ENCODE measurements at regions not wholly inside any gene's neighbourhood (a gene's known extent, or its start where the extent isn't known, plus 50 kb on each side); places are given as distances from the start of the nearest gene placed in this dataset.
"Not testable (repeated sequence)": the region's sequence is repeated elsewhere in the genome, so short reads cannot be mapped to it uniquely, and the experiment has no call there.

DNA sequence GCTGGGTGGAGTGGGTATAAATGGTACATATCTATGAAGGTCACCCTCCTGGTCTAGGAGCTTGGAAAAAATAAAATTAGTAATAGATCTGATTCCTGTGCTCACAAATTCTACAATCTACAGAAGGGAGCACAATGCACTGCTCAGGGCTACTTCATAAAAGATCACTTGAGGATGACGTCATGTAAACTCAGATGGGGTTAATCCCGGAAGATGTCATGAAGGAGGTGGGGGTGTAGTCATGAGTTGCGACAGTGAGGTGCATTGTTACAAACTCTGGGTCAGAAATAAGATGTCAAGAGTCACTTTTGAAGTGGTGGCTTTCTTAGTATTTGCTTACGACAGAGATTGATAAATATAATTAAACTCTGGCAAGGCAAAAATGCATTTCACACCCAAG, 68.2 kb downstream of the LHX9 start:
- H3K27ac ChIP-seq: no peak overlapping the region
- ATAC-seq (ENCODE audit: low FRiP score in 2 of 2) (no peak), DNase-seq (no peak)
- WGBS, 2 donors: 52 to 60% methylated on average over 4 of the region's 4 CpGs
- H3K9me3 ChIP-seq: no peaks in the 10 kb centered on the region
- H3K4me1 ChIP-seq: no peaks in the 10 kb centered on the region
- H3K36me3 ChIP-seq: no peaks in the 10 kb centered on the region
- TF ChIP-seq EP300 (IDR thresholded peaks at IDR 0.05) (no peak), POLR2AphosphoS5 (IDR thresholded peaks at IDR 0.05) (no peak), POLR2A (IDR thresholded peaks at IDR 0.05) (no peak)
- TF ChIP-seq, protein P1, sequence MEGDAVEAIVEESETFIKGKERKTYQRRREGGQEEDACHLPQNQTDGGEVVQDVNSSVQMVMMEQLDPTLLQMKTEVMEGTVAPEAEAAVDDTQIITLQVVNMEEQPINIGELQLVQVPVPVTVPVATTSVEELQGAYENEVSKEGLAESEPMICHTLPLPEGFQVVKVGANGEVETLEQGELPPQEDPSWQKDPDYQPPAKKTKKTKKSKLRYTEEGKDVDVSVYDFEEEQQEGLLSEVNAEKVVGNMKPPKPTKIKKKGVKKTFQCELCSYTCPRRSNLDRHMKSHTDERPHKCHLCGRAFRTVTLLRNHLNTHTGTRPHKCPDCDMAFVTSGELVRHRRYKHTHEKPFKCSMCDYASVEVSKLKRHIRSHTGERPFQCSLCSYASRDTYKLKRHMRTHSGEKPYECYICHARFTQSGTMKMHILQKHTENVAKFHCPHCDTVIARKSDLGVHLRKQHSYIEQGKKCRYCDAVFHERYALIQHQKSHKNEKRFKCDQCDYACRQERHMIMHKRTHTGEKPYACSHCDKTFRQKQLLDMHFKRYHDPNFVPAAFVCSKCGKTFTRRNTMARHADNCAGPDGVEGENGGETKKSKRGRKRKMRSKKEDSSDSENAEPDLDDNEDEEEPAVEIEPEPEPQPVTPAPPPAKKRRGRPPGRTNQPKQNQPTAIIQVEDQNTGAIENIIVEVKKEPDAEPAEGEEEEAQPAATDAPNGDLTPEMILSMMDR (IDR thresholded peaks at IDR 0.05): no peak
- H3K4me3 ChIP-seq: no peak overlapping the region
- no peaks in the 10 kb centered on the region for H3K27me3 ChIP-seq

DNA sequence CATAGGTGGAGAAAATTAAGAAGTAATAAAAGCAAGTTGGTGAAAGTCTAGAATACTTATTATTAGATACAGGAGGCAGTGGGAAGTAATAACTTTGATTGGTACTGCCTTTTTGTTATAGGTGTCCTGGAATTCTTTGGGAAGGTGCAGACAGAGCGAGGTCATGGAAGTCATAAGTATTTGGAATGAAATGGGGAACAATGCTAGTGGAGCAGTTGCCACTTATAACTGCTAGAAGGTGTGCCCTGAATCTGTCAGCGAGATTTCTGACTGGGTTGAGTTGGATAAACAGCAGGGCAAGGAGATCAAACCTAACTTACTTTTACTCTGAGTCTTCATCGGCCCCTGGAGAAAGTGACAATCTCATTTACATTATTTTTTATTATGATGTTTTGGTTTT, 69.6 kb downstream of the LHX9 start:
- ATAC-seq (ENCODE audit: low FRiP score in 2 of 2) (no peak), DNase-seq (no peak)
- H3K27ac ChIP-seq: no peak overlapping the region
- TF ChIP-seq, protein P1 (IDR thresholded peaks at IDR 0.05): no peak
- TF ChIP-seq POLR2A (IDR thresholded peaks at IDR 0.05) (no peak), POLR2AphosphoS5 (IDR thresholded peaks at IDR 0.05) (no peak), EP300 (IDR thresholded peaks at IDR 0.05) (no peak)
- no peaks in the 10 kb centered on the region for H3K36me3 ChIP-seq
- no peaks in the 10 kb centered on the region for H3K27me3 ChIP-seq
- no peak overlapping the region for H3K4me3 ChIP-seq
- H3K4me1 ChIP-seq: no peaks in the 10 kb centered on the region
- H3K9me3 ChIP-seq: no peaks in the 10 kb centered on the region
- 76 to 87% methylated on average over 3 of the region's 3 CpGs for WGBS, 2 donors

DNA sequence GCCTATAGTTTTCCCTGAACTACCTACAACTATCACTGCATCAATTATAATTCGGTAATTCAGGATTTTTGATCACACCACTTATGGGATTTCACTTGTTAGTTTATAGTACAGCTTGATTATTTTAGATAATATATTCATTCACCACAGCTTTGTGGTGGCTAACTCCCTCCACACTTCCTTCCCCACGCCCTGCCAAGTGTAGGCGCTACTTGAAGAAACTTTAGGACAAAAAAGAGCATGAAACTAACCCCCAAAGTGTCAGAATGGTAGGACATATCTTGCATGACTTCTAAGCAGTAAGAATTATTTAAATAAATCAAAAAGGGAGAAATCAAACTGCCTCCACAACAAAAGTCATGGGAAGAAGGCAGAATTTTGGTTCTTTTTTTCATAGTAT, 70.1 kb downstream of the LHX9 start:
- Histone ChIP-seq H3K9me3 (no peaks in the 10 kb centered on the region), H3K4me3 (no peak overlapping the region), H3K27ac (no peak overlapping the region), H3K27me3 (no peaks in the 10 kb centered on the region), H3K4me1 (no peaks in the 10 kb centered on the region), H3K36me3 (no peaks in the 10 kb centered on the region)
- DNase-seq (no peak), ATAC-seq (ENCODE audit: low FRiP score in 2 of 2) (no peak)
- no peak for TF ChIP-seq POLR2AphosphoS5 (IDR thresholded peaks at IDR 0.05)
- TF ChIP-seq POLR2A (IDR thresholded peaks at IDR 0.05): no peak
- TF ChIP-seq EP300 (IDR thresholded peaks at IDR 0.05): no peak
- TF ChIP-seq, protein P1 (IDR thresholded peaks at IDR 0.05): no peak
- WGBS, 2 donors: 72 to 77% methylated on average over 3 of the region's 3 CpGs

DNA sequence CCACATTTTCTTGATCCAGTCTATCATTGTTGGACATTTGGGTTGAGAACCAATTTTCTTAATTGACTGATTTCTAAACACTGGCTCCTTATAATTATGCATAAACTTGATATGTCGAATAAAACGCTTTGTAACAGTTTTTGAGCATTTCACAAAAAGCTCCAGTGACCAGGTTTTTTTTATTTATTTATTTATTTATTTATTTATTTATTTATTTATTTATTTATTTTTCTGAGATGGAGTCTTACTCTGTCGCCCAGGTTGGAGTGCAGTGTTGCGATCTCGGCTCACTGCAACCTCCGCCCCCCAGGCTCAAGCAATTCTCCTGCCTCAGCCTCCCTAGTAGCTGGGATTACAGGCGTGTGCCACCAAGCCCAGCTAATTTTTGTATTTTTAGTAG, 71.4 kb downstream of the LHX9 start:
- not testable (repeated sequence) for ATAC-seq (ENCODE audit: low FRiP score in 2 of 2); H3K27ac ChIP-seq; H3K4me1 ChIP-seq; H3K36me3 ChIP-seq; H3K9me3 ChIP-seq; H3K4me3 ChIP-seq; H3K27me3 ChIP-seq; DNase-seq
- 97% methylated on average over 7 of the region's 7 CpGs for WGBS, 2 donors

DNA sequence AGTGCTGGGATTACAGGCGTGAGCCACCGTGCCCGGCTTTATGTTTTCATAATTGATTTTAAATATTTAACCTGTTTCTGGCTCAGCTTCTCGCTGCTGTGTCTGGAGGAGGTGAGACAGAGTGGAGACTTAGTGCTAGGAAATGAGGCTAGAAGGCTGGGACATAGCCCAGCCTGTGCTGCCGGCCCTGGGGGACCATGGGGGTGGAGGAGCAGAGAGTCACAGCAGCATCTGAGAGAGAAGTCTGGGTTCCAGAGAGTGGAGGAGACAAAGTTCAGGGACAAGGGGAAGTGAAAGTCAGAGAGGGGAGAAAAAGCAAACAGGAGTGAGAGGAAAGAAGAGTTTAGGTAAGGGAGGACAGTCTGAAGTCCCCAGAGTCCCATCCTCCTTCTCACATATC, 71.9 kb downstream of the LHX9 start:
- Histone ChIP-seq H3K4me1 (no peaks in the 10 kb centered on the region), H3K27ac (no peak overlapping the region), H3K36me3 (no peaks in the 10 kb centered on the region), H3K9me3 (no peaks in the 10 kb centered on the region), H3K27me3 (no peaks in the 10 kb centered on the region), H3K4me3 (no peak overlapping the region)
- DNase-seq (peak in 1 of 2 donors; percentile 3), ATAC-seq (ENCODE audit: low FRiP score in 2 of 2) (no peak)
- TF ChIP-seq POLR2A (IDR thresholded peaks at IDR 0.05): no peak
- TF ChIP-seq, protein P1 (IDR thresholded peaks at IDR 0.05): no peak
- no peak for TF ChIP-seq EP300 (IDR thresholded peaks at IDR 0.05)
- TF ChIP-seq POLR2AphosphoS5 (IDR thresholded peaks at IDR 0.05): no peak
- WGBS, 2 donors: 88 to 91% methylated on average over 5 of the region's 5 CpGs

All from upper lobe of left lung (tissue), 6 donors.